GM18520 (cell line): ENCODE measurements at regions not wholly inside any gene's neighbourhood (a gene's known extent, or its start where the extent isn't known, plus 50 kb on each side); places are given as distances from the start of the nearest gene placed in this dataset.

ENCODE experiments used
- ATAC-seq: cut with Tn5 transposase; IDR thresholded peaks from one replicate; pipeline ENCODE4 v1.9.1; 2021; ENCODE audit not compliant: unreplicated experiment

- ATAC-seq = no peak
Observed at GRCh38 chr13:34647379-34648150, 294.5 kb upstream of the NBEA start.

DNA sequence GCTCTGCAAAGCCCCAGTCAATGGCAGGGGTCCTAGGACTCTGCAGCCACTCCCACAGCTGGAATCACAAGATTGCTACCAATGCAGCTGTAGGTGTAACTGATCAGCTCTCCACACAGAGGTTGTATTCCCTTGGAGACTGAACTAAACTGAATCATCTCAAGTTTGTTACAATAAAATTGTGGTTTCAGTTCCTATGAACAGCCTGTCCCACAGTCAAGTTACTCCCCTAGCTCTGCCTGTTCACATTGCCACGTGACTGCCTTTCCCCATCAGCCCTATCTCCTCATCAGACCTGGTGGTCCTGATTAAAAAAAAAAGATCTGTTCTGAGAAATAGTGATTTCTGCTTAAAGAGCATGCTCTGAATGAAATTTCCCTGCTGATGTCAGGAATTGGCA is 287.9 kb upstream of the NBEA start:
- no peak for ATAC-seq

GRCh38 chr13:34654647-34655046 is 287.4 kb upstream of the NBEA start:
- ATAC-seq = no peak

- no peak for ATAC-seq
Observed at GRCh38 chr13:34655554-34655953, 286.5 kb upstream of the NBEA start.

GRCh38 chr13:34657716-34658115 is 284.4 kb upstream of the NBEA start:
- ATAC-seq = no peak

DNA sequence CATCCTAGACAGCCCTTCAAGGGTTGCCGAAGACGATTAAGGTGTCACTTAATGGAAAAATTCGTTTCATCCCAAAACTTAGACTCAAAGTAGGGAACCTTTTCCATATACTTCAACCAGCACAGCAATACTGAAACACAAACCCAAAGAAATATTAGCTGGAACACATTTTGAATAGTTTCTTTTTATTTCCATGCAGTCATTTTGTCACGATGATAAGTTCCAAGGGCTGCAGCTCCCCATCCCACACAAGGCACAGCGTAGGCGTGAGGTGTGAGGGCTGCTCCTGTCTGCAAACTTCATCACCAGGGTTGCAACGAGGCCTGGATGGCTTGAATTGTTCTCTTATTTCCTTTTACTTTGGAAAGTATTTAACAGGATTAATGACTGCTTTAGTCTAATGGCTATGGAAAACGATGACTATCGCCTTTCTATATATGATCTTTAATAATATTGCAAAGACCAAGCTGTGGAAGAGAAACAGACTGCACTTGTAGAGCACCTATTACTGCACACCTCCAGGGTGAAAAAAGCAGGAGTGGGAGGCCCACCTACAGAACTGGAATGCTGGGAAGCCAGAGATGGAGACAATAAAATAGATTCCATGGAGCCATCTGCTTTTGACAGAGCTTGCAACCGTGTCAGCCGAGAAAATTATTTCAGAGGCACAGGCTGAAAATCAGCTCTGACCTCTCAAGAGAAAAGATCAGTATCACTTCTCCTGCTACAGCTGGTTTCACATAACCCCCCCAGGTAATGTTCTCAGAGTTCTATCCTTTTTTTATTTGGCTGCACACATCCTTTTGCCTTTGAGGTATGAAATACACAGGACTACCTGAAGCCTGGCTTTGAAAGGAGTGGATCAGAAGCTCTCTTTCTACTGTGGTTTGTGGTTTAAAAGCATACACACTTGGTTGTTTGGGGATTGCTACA is 274.5 kb upstream of the NBEA start:
- no peak for ATAC-seq

DNA sequence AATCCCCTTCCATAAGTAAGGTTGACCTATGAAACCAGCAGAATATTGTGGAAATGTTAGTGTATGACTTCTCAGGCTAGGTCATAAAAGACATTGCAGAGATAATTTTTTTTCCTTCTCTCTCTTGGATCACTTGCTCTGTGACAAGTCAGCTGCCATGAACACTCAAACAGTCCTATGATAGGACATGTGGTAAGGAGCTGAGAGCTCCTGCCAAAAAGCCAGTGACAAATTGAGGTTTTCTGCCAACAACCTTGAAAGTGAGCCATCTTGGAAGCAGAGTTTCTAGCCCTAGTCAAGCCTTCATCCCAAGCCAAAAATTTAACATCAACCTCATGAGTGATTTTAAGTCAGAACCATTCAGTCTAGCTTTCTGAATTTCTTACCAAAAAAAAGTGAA is 270.9 kb upstream of the NBEA start:
- ATAC-seq = no peak

- ATAC-seq = no peak
Observed at GRCh38 chr13:34672631-34673030, 269.4 kb upstream of the NBEA start.

DNA sequence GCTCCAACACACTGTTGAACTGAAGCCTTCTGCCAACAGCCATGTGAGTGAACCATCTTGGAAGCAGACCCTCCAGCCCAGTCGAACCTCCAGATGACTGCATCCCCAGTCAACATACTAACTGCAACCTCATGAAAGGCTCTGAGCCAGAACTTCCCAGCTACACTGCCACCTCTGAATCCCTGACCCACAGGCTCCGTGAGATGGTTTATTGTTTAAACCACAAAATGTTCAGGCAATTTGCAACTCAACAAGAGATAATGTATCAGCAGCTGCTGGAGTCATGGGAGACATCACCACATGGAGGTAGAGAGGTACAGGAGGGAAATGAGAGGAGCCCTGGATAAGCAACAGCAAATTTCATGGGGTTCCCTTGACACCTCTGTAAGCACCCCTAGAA is 266.4 kb upstream of the NBEA start:
- no peak for ATAC-seq

- ATAC-seq = no peak
Observed at GRCh38 chr13:34678154-34678553, 263.9 kb upstream of the NBEA start.

DNA sequence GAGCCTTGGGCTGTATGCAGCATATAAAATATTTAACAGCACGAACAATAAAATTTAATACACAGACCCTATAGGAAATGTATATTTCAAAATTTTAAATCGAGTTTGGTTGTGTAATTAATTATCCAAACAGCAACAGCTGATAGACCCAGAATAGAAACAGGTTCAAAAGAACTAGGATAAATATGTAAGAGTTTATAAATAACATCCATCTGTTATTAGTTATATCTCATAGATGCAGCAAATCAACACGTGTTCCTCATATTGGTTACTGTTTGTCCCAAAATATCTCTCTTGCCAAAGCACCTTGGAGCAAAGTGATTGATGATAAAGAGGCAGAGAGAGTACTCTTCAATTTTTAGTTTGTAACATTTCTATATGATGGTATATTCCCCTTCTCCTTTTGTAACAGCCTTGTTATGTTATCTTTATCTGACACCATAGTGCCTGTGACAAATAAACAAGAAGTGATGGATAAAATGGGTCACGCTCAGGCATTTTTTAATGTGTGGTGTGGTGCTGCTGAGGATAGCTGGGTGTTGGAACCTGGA is 260.6 kb upstream of the NBEA start:
- no peak for ATAC-seq

- ATAC-seq = no peak
Observed at GRCh38 chr13:34695063-34695462, 247.0 kb upstream of the NBEA start.

DNA sequence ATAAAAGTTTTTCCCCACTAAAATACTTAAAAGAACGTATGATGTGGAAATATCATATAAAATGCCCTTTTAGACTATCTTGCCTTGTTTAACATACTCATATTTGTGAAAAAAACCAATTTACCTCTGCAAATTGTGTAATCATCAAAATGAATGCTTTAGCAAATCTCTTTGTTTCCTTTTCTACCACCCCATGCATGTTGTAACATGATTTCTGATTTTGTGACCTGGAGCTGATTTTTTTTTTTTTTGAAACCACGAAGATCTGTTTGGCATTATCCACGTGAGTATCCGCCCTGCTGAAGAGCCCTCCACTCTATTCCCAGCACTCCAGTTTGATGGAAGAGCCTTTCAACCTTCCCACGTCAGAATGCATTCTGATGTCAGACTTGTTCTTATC is 245.8 kb upstream of the NBEA start:
- no peak for ATAC-seq

GRCh38 chr13:34696741-34697140 is 245.3 kb upstream of the NBEA start:
- ATAC-seq = no peak

DNA sequence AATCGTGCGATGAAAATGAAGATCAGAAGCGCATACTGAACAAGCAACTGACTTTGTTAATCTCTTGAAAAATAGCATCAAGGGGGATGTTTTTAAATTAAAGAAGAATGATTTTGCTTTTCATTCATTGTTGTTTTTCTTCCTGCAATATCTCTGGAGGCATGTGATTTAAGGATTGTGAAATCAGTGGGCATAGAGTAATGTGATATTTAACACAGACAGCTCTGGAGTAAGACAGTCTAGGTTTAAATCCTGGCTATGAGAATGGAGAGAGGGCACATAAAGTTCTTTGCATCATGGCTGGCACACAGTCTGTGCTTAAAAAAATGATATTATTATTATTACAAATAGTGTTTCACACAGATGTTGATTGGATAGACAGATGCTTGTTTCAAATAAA is 243.1 kb upstream of the NBEA start:
- ATAC-seq = no peak

DNA sequence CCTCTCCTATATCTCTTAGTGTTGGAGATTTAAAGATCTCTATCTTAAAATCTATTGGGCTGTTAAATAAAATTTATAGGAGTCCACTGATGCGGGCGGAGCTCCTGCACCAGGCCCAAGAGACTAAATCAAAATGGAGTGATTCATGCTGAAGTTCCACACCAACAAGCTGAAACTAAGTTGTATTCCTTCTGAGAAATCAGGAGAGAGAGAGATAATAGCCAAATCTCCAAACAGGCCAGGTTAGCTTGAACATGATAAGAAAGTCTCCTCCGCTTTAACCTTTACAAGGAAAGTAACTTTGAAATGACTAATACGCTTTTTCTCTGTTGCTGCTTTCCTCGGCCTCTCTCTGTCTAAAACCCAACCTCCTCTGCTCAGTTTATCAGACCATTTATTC is 241.9 kb upstream of the NBEA start:
- ATAC-seq = no peak

DNA sequence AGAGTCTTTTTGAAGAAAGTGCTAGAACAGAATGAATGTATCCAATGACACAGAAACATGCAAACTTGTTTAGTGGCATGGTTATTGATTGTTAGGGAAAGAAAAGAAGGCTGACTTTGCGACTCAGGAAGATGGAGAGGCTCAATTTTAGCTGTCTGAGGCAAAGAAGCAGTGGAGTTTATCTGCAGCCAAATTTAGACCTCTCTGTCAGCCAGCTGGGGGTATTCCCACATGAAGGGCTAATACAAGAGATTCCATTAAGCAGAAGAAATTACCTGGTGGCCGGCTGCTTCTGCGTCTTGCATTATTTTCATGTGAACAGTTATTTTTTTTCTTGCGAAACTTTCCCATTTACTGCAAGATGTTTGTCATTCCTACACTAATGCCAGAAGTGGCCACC is 240.2 kb upstream of the NBEA start:
- no peak for ATAC-seq

- ATAC-seq = no peak
Observed at GRCh38 chr13:34708566-34709313, 233.3 kb upstream of the NBEA start.

DNA sequence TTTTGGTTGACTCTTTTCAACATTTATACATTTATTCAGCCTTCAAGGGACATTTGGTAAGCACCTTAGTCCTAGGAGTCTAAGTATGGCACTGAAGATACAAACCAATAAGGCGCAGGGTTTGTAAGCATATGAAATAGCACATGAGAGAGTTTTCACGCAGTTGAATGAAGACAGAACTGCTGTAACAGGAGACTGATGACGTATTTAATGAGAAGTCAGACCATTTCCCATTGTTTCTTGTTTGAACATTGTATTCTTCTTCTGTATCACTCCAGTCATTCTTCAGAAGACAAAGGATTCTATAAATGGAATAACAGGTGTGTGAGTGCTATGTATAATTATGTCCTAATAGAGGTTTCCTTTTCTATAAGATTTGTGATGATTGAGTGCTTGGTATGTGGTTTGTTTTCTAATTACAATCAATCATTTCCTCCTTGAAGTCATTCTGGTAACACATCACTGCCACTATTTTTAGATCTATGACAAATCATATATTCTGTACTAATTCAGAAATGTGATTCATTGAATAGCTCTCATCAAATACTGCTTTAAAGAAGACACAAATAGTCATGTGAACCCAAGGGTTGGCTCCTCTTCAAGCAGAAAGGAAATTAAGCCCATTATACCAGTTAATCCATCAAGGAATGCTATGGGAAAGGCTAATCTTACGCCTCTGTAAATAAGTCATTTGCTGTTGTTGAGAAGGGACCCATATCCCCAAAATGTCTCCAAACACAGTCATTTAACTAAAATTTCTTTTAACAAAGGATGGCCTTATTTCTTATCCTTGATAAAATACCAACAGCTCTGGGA is 222.8 kb upstream of the NBEA start:
- no peak for ATAC-seq

DNA sequence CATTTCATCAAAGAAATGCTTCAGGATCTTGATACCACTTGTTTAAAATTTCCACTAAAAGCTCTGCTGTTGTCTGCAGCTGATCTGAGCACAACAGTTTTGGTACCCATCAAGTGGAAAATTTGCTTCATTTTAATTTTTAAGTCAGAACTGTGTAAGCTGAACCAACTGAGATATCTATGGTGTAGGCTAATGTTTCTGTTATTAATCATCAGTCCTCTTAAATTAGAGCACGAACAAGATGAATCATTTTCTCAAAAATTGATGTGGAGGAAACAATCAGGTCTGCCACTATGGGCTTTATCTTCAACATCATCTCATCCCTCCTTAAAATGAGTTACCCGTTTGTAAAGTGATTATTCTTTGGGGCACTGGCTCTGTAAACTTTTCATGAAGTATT is 221.5 kb upstream of the NBEA start:
- no peak for ATAC-seq
